ENCODE measurements at regions not wholly inside any gene's neighbourhood (a gene's known extent, or its start where the extent isn't known, plus 50 kb on each side); places are given as distances from the start of the nearest gene placed in this dataset.

- Mint-ChIP-seq H3K36me3 (no peaks in the 10 kb centered on the region), H3K9me3 (no peaks in the 10 kb centered on the region), H3K4me3 (no peak overlapping the region), H3K4me1 (peaks cover 11% of the 10 kb centered on the region), H3K27ac (no peak overlapping the region), H3K27me3 (ENCODE audit: low read depth) (0 out of 2 replicates have a peak, but pooled peaks cover 3% of the 10 kb centered on the region)
- ChIA-PET POLR2A (no interaction called here), CTCF (interaction anchor here (0.9 to 1.3 kb wide), 2 partner anchors 81 kb away, joined by 3 read pairs; no protein-coding TSS in a partner anchor)
- no peak for TF ChIP-seq ELF4 (CRISPR knock-in tag; IDR thresholded peaks at IDR 0.05; ENCODE audit: low read depth)
- TF ChIP-seq NR1H2 (CRISPR knock-in tag; IDR thresholded peaks at IDR 0.05) = no peak
- no peak for TF ChIP-seq ETV6 (CRISPR knock-in tag; IDR thresholded peaks at IDR 0.05)
- TF ChIP-seq TP53 (CRISPR knock-in tag; IDR thresholded peaks at IDR 0.05) = no peak
- no peak for TF ChIP-seq NFYB (CRISPR knock-in tag; conservative IDR thresholded peaks at IDR 0.05; ENCODE audit: low read depth)
- TF ChIP-seq ZNF396 (CRISPR knock-in tag; IDR thresholded peaks at IDR 0.05; ENCODE audit: borderline replicate concordance) = no peak
- no peak for TF ChIP-seq ZSCAN18 (CRISPR knock-in tag; IDR thresholded peaks at IDR 0.05)
- no peak for TF ChIP-seq EMX1 (CRISPR knock-in tag; IDR thresholded peaks at IDR 0.05)
- TF ChIP-seq FOXP1 (CRISPR knock-in tag; IDR thresholded peaks at IDR 0.05; ENCODE audit: borderline replicate concordance) = no peak
- TF ChIP-seq FOXJ3 (CRISPR knock-in tag; IDR thresholded peaks at IDR 0.05; ENCODE audit: borderline replicate concordance) = no peak
- no peak for TF ChIP-seq ZNF317 (CRISPR knock-in tag; IDR thresholded peaks at IDR 0.05; ENCODE audit: borderline replicate concordance, low read depth)
- no peak for TF ChIP-seq MXD4 (CRISPR knock-in tag; IDR thresholded peaks at IDR 0.05; ENCODE audit: borderline replicate concordance)
- TF ChIP-seq NFE2L1 (CRISPR knock-in tag; IDR thresholded peaks at IDR 0.05) = no peak
- no peak for TF ChIP-seq MAX (CRISPR knock-in tag; IDR thresholded peaks at IDR 0.05)
- TF ChIP-seq TEAD4 (CRISPR knock-in tag; IDR thresholded peaks at IDR 0.05) = no peak
- ATAC-seq (no peak), DNase-seq (ENCODE audit: low spot score) (no peak)
Measured at GRCh38 chr13:91166714-91167511, 180.6 kb upstream of the MIR17HG start.

GRCh38 chr13:91167706-91168385, 179.6 kb upstream of the MIR17HG start:
- Mint-ChIP-seq H3K9me3 (no peaks in the 10 kb centered on the region), H3K4me3 (no peak overlapping the region), H3K27ac (no peak overlapping the region), H3K27me3 (ENCODE audit: low read depth) (0 out of 2 replicates have a peak, but pooled peaks cover 3% of the 10 kb centered on the region), H3K4me1 (peaks cover 9% of the 10 kb centered on the region), H3K36me3 (no peaks in the 10 kb centered on the region)
- TF ChIP-seq HMGA2 (CRISPR knock-in tag; IDR thresholded peaks at IDR 0.05) (no peak), ERG (CRISPR knock-in tag; IDR thresholded peaks at IDR 0.05) (no peak), ZNF671 (CRISPR knock-in tag; IDR thresholded peaks at IDR 0.05) (no peak), USF1 (CRISPR knock-in tag; IDR thresholded peaks at IDR 0.05) (no peak), SP1 (CRISPR knock-in tag; conservative IDR thresholded peaks at IDR 0.05) (no peak), FOXP4 (CRISPR knock-in tag; IDR thresholded peaks at IDR 0.05) (no peak), CREM (CRISPR knock-in tag; IDR thresholded peaks at IDR 0.05) (no peak), ZNF232 (CRISPR knock-in tag; IDR thresholded peaks at IDR 0.05) (no peak), OVOL2 (CRISPR knock-in tag; IDR thresholded peaks at IDR 0.05; ENCODE audit: borderline replicate concordance) (no peak)
- ChIA-PET POLR2A (no interaction called here), CTCF (interaction anchor here (1.3 kb wide), 1 partner anchor 80 kb away, joined by 3 read pairs; no protein-coding TSS in a partner anchor)
- DNase-seq (ENCODE audit: low spot score) (no peak), ATAC-seq (no peak)
